HG03442 (cell line): ENCODE measurements at regions not wholly inside any gene's neighbourhood (a gene's known extent, or its start where the extent isn't known, plus 50 kb on each side); places are given as distances from the start of the nearest gene placed in this dataset.
"Not testable (repeated sequence)": the region's sequence is repeated elsewhere in the genome, so short reads cannot be mapped to it uniquely, and the experiment has no call there.

Source experiments
- ATAC-seq: cut with Tn5 transposase; IDR thresholded peaks from one replicate; pipeline ENCODE4 v1.9.1; 2021; ENCODE audit warnings: mild to moderate bottlenecking, moderate library complexity; ENCODE audit not compliant: unreplicated experiment

GRCh38 chr9:106773750-106774149 lies 89.2 kb upstream of the ZNF462 start:
- no peak for ATAC-seq

DNA sequence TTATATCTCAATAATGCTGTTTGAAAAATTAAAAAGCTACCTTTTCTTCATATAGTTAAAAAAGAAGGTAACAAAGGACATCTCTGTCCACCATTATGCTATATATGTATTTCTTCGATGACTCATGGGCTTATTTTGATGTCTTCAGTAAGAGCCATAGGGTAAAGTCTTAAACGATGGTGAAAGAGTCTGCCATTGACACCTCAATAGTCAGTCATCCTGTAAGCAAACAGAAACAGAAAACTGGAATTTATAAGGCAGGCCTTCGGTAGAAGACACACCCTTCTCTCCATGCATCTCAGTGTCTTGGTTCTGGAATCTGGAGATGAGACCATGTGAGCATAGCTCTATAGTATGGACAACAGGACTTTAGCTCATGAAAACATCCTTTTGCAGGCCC lies 87.0 kb upstream of the ZNF462 start:
- ATAC-seq, result no peak

GRCh38 chr9:106779796-106780195 lies 83.2 kb upstream of the ZNF462 start:
- no peak for ATAC-seq

DNA sequence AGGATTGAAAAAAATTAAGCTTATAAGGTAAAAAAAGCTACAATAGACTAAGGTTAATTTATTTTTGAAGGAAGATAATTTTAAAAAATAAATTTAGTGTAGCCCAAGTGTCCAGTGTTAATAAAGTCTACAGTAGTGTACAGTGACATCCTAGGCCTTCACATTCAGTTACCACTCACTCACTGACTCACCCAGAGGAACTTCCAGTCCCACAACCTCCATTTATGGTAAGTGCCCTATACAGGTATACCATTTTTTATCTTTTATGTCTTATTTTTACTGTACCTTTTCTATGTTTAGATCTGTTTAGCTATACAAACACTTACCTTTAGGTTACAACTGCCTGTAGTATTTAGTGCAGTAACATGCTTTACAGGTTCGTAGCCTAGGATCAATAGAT lies 79.8 kb upstream of the ZNF462 start:
- no peak for ATAC-seq

- ATAC-seq, result no peak
These were observed 78.9 kb upstream of the ZNF462 start for GRCh38 chr9:106784076-106784475.

GRCh38 chr9:106785200-106785599 lies 77.8 kb upstream of the ZNF462 start:
- no peak for ATAC-seq

DNA sequence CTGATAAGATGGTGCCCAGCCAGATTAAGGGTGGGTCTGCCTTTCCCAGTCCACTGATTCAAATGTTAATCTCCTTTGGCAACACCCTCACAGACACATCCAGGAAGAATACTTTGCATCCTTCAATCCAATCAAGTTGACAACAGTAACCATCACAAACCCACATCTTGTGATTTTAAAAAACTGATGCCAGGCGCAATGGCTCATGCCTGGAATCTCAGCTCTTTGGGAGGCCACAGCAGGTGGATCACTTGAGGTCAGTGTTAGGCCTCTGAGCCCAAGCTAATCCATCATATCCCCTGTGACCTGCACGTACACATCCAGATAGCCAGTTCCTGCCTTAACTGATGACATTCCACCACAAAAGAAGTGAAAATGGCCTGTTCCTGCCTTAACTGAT lies 74.9 kb upstream of the ZNF462 start:
- ATAC-seq, result not testable (repeated sequence)

GRCh38 chr9:106795031-106795430 lies 67.9 kb upstream of the ZNF462 start:
- no peak for ATAC-seq

DNA sequence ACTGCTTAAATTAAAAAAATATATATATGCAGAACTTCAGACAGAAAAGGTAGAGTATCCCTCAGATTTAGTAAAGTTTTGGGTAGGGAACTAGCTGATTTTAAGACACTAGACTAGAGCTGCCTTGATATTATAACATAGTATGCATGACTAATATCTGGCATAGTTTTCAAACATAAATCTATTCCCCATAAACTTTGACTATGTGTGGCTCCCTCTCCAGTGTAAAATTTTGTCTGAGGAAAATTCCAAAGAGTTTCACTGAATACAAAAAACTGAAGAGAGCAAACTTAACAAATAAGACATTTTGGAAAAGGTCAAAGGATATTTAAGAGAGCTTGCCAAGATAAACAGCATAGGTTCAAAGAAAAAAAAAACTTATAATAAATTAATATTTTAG lies 66.2 kb upstream of the ZNF462 start:
- ATAC-seq, result no peak

GRCh38 chr9:106797299-106797698 lies 65.7 kb upstream of the ZNF462 start:
- ATAC-seq, result no peak

- ATAC-seq, result no peak
These were observed 64.8 kb upstream of the ZNF462 start for GRCh38 chr9:106798016-106798799.

- ATAC-seq, result no peak
These were observed 63.8 kb upstream of the ZNF462 start for GRCh38 chr9:106799152-106799551.

DNA sequence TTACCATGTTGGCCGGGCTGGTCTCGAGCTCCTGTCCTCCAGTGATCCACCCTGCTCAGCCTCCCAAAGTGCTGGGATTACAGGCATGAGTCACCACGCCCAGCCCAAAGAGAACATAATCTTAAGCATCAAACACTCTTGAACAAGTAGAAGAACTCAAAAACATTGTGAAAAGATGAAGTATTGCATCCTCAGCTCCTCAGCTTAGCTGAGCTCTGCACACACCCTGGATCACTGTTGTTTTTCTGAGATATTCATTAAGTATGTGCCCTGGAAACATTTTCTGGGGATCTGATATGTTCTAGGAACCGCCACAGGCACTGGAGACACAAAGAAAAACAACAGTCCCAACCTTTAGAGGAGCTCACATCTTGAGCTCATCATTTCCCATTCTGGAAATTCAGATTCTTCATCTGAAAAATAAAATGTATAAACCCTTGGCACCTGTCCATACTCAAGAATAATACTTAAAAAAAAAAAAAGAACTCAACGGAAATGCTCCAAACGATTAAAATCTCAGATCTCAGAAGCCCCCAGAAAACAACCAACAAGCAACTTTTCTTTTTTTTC lies 62.2 kb upstream of the ZNF462 start:
- ATAC-seq, result no peak

GRCh38 chr9:106801816-106802215 lies 61.1 kb upstream of the ZNF462 start:
- ATAC-seq, result no peak
